Neural crest cell (in vitro differentiated cells): ENCODE measurements at regions not wholly inside any gene's neighbourhood (a gene's known extent, or its start where the extent isn't known, plus 50 kb on each side); places are given as distances from the start of the nearest gene placed in this dataset.

Experiments
- DNase-seq: peaks from one replicate; pipeline ENCODE4 v3.0.0; 2021; ENCODE audit warnings: low read depth, mixed read lengths, low spot score
- H3K27ac Mint-ChIP-seq: one replicate; pipeline ENCODE4 v1.8.0; 2021; ENCODE audit warnings: mild to moderate bottlenecking, mixed read lengths; ENCODE audit not compliant: unreplicated experiment
- H3K27me3 Mint-ChIP-seq: 2 replicates; pipeline ENCODE4 v1.8.0; 2021; ENCODE audit warnings: low read depth, mild to moderate bottlenecking, mixed read lengths
- H3K36me3 Mint-ChIP-seq: 2 replicates; pipeline ENCODE4 v1.8.0; 2021; ENCODE audit warnings: low read depth, mild to moderate bottlenecking, mixed read lengths
- H3K4me1 Mint-ChIP-seq: 2 replicates; pipeline ENCODE4 v1.8.0; 2021; ENCODE audit warnings: mixed read lengths
- H3K4me3 Mint-ChIP-seq: one replicate; pipeline ENCODE4 v1.8.0; 2021; ENCODE audit warnings: mild to moderate bottlenecking, mixed read lengths
- H3K9me3 Mint-ChIP-seq: 2 replicates; pipeline ENCODE4 v1.8.0; 2021; ENCODE audit warnings: mixed read lengths
- CTCF ChIP-seq: fragments of 200-600 bp; sonication (generic); conservative IDR thresholded peaks from 2 replicates; pipeline ENCODE4 v1.5.0; 2021; ENCODE audit warnings: antibody characterized with exemption, mild to moderate bottlenecking

- no peak for DNase-seq
- Mint-ChIP-seq H3K4me3 (no peak overlapping the region), H3K4me1 (no peaks in the 10 kb centered on the region)
Observed at GRCh38 chr9:31355159-31355882, 1029.1 kb upstream of the ACO1 start.

GRCh38 chr9:31355965-31356364 lies 1028.5 kb upstream of the ACO1 start:
- H3K36me3 Mint-ChIP-seq, result no peaks in the 10 kb centered on the region
- H3K9me3 Mint-ChIP-seq, result peaks cover 4% of the 10 kb centered on the region
- H3K4me1 Mint-ChIP-seq, result no peaks in the 10 kb centered on the region
- no peak overlapping the region for H3K27ac Mint-ChIP-seq
- no peak for DNase-seq
- H3K4me3 Mint-ChIP-seq, result no peak overlapping the region
- H3K27me3 Mint-ChIP-seq, result no peaks in the 10 kb centered on the region
- no peak for TF ChIP-seq CTCF

More at GRCh38 chr9:31355159-31355882, 1029.1 kb upstream of the ACO1 start:
- H3K27me3 Mint-ChIP-seq, result no peaks in the 10 kb centered on the region
- H3K36me3 Mint-ChIP-seq, result no peaks in the 10 kb centered on the region
- no peak for TF ChIP-seq CTCF
- H3K9me3 Mint-ChIP-seq, result peaks cover 4% of the 10 kb centered on the region
- no peak overlapping the region for H3K27ac Mint-ChIP-seq

DNA sequence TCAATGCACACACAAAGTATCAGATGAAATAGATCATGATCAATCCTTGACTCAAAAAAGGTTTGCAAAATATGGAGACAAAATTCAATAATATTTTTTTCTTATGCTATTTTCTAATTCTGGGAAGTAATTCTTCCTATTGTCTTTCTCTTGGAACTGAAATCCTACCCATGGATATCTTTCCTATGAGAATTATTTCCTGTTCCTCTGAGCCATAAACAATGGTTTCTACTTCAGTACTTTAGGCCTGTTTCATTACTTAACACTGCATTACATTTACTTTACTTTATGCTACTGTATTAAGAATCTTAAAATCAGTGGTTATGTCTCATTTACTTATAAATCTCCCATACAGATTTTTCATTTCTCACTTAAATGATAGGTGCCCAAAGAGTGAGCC lies 1025.4 kb upstream of the ACO1 start:
- TF ChIP-seq CTCF, result no peak
- Mint-ChIP-seq H3K27ac (no peak overlapping the region), H3K9me3 (peaks cover 4% of the 10 kb centered on the region), H3K36me3 (no peaks in the 10 kb centered on the region), H3K4me3 (no peak overlapping the region), H3K4me1 (no peaks in the 10 kb centered on the region), H3K27me3 (no peaks in the 10 kb centered on the region)
- DNase-seq, result no peak

GRCh38 chr9:31364171-31364570 lies 1020.3 kb upstream of the ACO1 start:
- no peak for DNase-seq
- H3K4me3 Mint-ChIP-seq, result no peak overlapping the region
- no peaks in the 10 kb centered on the region for H3K9me3 Mint-ChIP-seq
- H3K27ac Mint-ChIP-seq, result no peak overlapping the region
- H3K27me3 Mint-ChIP-seq, result no peaks in the 10 kb centered on the region
- TF ChIP-seq CTCF, result no peak
- H3K4me1 Mint-ChIP-seq, result no peaks in the 10 kb centered on the region
- no peaks in the 10 kb centered on the region for H3K36me3 Mint-ChIP-seq

- Mint-ChIP-seq H3K27ac (no peak overlapping the region), H3K9me3 (peaks cover 3% of the 10 kb centered on the region), H3K4me1 (no peaks in the 10 kb centered on the region), H3K36me3 (no peaks in the 10 kb centered on the region), H3K27me3 (no peaks in the 10 kb centered on the region), H3K4me3 (no peak overlapping the region)
- DNase-seq, result no peak
- no peak for TF ChIP-seq CTCF
Observed at GRCh38 chr9:31372799-31373587, 1011.5 kb upstream of the ACO1 start.
